WERI-Rb-1 (cell line): ENCODE measurements at regions not wholly inside any gene's neighbourhood (a gene's known extent, or its start where the extent isn't known, plus 50 kb on each side); places are given as distances from the start of the nearest gene placed in this dataset.

Experiments used
- DNase-seq: peaks from one replicate; pipeline ENCODE4 v3.0.0-alpha.2; 2020
- H3K27ac ChIP-seq: fragments of 250-450 bp; sonication (Bioruptor Pico); 2 replicates; pipeline ENCODE4 v1.5.1; 2020; ENCODE audit warnings: mild to moderate bottlenecking, moderate library complexity
- H3K27me3 ChIP-seq: fragments of 250-450 bp; sonication (Bioruptor Pico); 2 replicates; pipeline ENCODE4 v1.5.1; 2021; ENCODE audit warnings: mild to moderate bottlenecking, low read depth, moderate library complexity; ENCODE audit not compliant: insufficient read depth, severe bottlenecking
- H3K36me3 ChIP-seq: fragments of 250-450 bp; sonication (Bioruptor Pico); 2 replicates; pipeline ENCODE4 v1.5.1; 2020; ENCODE audit warnings: mild to moderate bottlenecking, moderate library complexity
- H3K4me3 ChIP-seq: 2 replicates; pipeline ENCODE4 v1.5.1; 2011; ENCODE audit warnings: low read depth, mild to moderate bottlenecking, control low read depth, low read length
- H3K9me3 ChIP-seq: fragments of 250-450 bp; sonication (Bioruptor Pico); 2 replicates; pipeline ENCODE4 v1.5.1; 2021; ENCODE audit warnings: mild to moderate bottlenecking, moderate library complexity; ENCODE audit not compliant: severe bottlenecking
- TF ChIP-seq, protein P1 (sequence below): IDR thresholded peaks from 2 replicates; pipeline ENCODE4 v1.5.1; 2011; ENCODE audit warnings: low read depth, mild to moderate bottlenecking, control low read depth, inconsistent platforms, low read length

DNA sequence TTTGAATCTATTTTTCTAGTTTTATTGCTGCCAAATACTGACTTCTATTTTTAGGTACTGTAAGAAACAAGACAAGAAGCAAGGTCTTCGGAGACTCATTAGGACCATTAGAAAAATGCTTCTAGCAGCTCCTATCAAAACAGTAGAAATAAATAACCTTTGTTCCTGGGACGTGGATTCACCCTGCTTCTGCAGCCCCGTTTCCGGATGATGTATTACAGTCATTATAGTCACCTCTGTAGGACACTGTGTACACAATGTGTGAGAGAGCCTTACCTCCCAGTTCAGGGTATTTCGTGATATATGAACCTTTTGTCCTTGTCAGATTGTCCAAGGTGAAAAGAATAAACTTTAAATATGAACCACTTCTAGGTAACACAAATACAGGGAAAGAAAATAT is 484.0 kb upstream of the TECRL start:
- no peaks in the 10 kb centered on the region for H3K36me3 ChIP-seq
- DNase-seq, result no peak
- no peaks in the 10 kb centered on the region for H3K9me3 ChIP-seq
- no peaks in the 10 kb centered on the region for H3K27me3 ChIP-seq
- no peak overlapping the region for H3K27ac ChIP-seq
- TF ChIP-seq, protein P1, sequence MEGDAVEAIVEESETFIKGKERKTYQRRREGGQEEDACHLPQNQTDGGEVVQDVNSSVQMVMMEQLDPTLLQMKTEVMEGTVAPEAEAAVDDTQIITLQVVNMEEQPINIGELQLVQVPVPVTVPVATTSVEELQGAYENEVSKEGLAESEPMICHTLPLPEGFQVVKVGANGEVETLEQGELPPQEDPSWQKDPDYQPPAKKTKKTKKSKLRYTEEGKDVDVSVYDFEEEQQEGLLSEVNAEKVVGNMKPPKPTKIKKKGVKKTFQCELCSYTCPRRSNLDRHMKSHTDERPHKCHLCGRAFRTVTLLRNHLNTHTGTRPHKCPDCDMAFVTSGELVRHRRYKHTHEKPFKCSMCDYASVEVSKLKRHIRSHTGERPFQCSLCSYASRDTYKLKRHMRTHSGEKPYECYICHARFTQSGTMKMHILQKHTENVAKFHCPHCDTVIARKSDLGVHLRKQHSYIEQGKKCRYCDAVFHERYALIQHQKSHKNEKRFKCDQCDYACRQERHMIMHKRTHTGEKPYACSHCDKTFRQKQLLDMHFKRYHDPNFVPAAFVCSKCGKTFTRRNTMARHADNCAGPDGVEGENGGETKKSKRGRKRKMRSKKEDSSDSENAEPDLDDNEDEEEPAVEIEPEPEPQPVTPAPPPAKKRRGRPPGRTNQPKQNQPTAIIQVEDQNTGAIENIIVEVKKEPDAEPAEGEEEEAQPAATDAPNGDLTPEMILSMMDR, result no peak
- no peak overlapping the region for H3K4me3 ChIP-seq

DNA sequence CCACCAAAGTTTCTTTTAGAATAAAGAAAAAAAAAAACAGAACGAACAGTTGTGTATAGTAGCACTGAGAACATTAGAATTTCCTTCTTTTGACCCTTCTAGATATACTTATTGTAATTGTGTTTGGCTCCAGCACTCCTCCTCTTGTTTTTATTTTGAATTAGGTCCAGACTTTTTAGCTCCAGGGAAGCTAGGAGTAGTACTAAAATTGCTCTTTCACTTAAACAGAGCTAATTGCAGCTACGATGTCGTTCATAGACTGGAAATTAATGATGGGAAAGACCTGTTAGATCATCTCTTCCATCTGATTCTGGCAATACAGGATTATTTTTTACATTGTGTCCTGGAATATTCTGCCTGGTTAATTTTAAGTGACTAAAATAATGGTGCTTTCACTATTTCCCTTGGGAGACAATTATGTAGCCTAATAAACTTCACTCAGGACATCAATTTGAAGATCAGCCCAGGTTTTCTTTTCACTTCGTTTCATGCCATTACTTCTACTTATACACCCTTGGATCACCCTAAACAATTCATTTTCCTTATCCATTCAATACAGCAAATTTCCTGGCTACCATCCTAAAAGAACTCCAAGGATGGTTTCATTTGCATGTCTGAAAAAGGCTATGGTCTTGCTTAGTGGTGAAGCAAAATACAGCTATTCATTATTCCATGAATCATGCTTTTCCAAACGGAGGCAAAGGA is 480.8 kb upstream of the TECRL start:
- no peak overlapping the region for H3K4me3 ChIP-seq
- no peak overlapping the region for H3K27ac ChIP-seq
- TF ChIP-seq, protein P1, result no peak
- no peaks in the 10 kb centered on the region for H3K9me3 ChIP-seq
- no peak for DNase-seq
- H3K36me3 ChIP-seq, result no peaks in the 10 kb centered on the region
- H3K27me3 ChIP-seq, result no peaks in the 10 kb centered on the region

GRCh38 chr4:64883087-64883807 is 474.0 kb upstream of the TECRL start:
- DNase-seq, result no peak
- TF ChIP-seq, protein P1, result no peak
- no peaks in the 10 kb centered on the region for H3K27me3 ChIP-seq
- H3K36me3 ChIP-seq, result no peaks in the 10 kb centered on the region
- no peaks in the 10 kb centered on the region for H3K9me3 ChIP-seq
- H3K4me3 ChIP-seq, result no peak overlapping the region
- peak overlapping the region; percentile 57; the same call in 1 of the 2 replicates for H3K27ac ChIP-seq

- Histone ChIP-seq H3K27me3 (no peaks in the 10 kb centered on the region), H3K36me3 (no peaks in the 10 kb centered on the region), H3K9me3 (no peaks in the 10 kb centered on the region), H3K4me3 (peak overlapping the region; percentile 16), H3K27ac (peak overlapping the region; percentile 57)
- TF ChIP-seq, protein P1, result no peak
- DNase-seq, result peak; percentile 65
Observed at GRCh38 chr4:64882311-64883086, 473.2 kb upstream of the TECRL start.

DNA sequence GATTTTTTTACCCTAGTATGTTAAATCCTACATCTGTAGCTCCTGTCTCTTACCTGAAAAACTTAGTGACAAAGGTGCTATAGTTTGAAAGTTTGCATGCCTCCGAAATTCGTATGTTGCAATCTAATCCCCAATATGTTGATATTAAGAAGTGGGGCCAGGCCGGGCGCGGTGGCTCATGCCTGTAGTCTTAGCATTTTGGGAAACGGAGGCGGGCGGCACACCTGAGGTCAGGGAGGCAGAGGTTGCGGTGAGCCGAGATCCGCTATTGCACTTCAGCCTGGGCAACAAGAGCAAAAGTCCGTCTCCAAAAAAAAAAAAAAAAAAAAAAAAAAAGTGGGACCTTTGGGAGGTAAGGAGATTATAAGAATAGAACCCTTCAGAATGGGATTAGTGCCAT is 471.3 kb upstream of the TECRL start:
- H3K9me3 ChIP-seq, result no peaks in the 10 kb centered on the region
- no peaks in the 10 kb centered on the region for H3K27me3 ChIP-seq
- no peak overlapping the region for H3K4me3 ChIP-seq
- H3K36me3 ChIP-seq, result no peaks in the 10 kb centered on the region
- TF ChIP-seq, protein P1, result no peak
- no peak for DNase-seq
- no peak overlapping the region for H3K27ac ChIP-seq
